ENCODE measurements at regions not wholly inside any gene's neighbourhood (a gene's known extent, or its start where the extent isn't known, plus 50 kb on each side); places are given as distances from the start of the nearest gene placed in this dataset.
A peak's percentile ranks its signal among the peaks of the same experiment; 100 is the strongest.

DNA sequence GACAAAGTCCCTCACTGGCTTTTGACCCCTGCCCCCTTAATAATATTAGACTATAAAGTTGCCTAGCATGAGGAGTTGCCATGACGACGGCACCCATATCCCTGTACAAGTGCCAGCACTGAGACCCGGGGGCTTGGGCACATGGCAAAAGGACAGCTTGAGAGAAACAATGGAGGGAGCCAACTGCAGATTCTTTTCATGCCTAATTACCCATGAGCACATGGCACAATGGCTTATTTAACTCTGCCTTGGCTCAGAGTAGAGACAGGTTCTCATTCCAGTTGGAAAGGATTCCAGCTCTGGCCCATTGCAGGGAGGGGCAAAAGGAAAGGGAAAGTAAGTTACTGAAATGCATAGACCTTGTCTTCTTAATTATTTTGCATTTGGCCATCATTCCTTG, 261.2 kb upstream of the UBASH3B start:
- no peak for DNase-seq

DNA sequence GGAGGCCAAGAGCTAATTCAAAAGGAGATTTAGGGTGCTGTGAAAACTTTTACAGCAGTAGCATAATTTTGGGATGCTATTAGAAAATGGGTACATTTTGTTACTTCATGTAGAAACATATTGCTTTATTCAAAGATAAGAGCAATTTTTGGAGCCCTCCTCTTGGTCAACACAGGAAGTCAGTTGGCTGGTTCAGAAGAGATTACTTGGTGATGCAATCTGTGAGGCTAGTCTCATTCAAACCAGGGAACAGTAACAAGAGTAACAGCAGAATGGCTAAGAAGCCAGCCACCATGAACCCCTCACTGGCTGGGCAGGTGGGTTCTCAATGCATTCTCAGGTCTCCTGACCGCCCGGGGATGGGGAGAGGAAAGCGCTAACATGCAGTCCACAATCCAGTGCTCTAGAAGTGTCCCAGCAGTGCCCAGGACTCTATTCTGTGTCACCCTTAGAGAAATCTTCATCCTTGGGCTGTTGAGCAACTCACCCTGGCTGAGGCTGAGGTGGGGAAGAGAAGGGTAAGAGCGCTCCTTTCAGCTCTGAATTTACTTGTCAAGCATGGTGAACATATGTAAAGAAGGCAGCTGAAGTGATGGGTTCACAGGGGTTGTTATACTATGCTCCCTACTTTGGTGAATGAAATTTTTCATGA, 262.2 kb upstream of the UBASH3B start:
- no peak for DNase-seq

DNA sequence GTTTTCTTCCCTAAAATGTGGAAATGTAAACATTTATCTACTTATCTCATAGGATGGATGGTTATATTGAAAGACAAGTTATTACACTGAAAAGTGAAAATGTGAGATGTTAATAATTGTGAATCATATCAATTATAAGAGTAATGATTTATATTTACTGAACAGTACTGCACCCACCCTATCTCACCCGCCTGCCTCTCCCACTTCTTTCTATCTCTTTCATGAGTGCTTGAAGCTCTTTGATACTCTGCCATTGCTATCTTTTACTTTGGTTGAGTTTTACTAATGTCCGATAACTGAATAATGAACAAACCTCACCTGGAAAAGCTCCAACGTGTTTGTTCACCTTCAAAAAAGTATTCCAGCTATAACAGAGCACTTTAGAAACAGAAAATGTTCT, 263.0 kb upstream of the UBASH3B start:
- no peak for DNase-seq

DNA sequence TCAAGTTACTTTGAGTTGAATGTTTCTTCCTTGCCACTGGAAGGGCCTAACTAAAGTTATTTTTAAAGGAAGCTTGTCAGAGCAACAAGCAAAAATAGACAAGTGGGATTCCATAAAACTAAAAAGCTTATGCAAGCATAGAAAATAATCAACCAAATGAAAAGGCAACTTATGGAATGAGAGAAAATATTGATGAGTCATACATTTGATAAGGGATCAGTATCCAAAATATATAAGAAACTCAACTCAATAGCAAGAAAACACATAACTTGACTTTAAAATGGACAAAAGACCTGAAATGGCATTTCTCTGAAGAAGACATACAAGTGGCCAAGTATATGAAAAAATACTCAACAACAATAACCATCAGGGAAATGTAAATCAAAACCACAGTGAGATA, 264.5 kb upstream of the UBASH3B start:
- DNase-seq, result no peak

DNA sequence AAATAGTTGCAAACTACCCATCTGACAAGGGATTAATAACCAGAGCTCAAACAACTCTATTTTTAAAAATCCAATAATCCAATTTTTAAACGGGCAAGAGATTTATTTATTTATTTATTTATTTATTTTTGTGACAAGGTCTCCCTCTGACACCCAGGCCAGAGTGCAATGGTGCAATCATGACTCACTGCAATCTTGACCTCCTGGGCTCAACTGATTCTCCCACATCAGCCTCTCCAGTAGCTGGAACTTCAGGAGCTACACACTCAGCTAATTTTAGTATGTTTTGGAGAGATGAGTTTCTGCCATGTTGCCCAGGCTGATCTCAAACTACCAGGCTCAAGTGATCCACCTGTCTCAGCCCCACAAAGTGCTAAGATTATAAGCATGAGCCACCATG, 267.2 kb upstream of the BLID start:
- no peak for DNase-seq

DNA sequence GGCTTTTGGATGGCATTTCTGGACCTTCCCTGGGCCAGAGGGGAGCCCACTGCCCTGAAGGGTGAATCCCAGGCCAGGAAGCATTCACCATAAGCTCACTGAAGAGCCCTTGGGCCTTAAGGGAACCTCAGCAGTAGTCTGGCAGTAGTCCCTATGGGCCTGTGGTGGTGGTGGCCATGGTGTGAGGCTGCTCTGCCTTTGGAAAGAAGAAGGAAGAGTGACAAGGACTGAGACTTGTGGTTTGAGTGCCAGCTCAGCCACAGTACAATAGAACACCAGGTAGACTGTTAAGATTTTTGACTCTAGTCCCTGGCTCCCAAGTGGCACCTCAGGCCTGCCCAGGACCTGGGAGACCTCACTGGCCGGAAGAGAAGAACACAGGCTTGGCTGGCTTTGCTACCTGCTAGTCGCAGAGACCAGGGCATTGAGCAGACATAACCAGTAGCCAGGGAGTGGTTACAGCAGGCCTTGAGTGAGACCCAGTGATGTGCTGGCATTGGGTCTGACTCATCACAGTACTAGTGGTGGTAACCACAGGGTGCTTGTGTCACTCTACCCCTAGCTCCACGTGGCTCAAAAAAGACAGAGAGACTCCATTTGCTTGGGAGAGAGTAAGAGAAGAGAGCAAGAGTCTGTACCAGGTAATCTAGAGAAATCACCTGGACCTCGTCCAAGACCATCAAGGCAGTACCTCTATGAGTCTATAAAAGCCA, 259.8 kb upstream of the BLID start:
- DNase-seq, result peak; percentile 53

DNA sequence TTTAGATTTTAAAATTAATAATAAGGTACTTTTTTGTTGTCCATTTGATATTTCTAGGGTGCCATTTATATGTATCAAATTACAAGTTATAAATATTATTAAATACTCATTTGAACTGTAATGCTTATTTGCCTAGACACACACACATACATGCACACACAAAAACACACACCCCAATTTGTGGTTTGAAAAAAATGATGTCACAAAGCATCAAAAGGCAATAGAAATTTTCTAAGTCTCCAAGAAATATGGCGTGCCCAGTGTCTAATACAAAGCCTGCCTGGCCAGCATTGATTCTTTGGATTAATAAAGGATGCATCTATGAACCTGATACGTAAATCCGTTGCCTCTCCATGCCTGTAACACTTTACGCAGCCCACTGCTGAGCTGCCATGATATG, 252.8 kb upstream of the BLID start:
- DNase-seq, result no peak

DNA sequence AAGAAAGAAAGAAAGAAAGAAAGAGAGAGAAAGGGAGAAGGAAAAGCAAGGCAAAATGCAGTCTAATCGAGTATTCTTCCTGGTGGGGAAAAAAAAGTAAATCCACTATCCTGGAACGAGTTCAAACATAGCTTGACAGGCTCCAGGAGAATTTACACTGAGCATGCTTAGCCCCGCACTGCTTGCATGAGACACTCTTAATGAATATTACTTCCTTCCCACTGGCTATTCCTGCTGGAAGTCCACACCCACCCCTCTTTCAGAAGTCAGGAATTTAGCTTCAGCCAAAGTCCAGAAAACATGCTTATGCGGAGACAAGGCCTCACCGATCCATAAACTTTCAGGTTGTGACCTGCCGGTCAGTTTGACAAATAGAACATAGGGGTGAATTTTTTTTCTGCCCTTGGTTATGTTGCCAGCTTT, 251.8 kb upstream of the BLID start:
- peak; percentile 61 for DNase-seq

DNA sequence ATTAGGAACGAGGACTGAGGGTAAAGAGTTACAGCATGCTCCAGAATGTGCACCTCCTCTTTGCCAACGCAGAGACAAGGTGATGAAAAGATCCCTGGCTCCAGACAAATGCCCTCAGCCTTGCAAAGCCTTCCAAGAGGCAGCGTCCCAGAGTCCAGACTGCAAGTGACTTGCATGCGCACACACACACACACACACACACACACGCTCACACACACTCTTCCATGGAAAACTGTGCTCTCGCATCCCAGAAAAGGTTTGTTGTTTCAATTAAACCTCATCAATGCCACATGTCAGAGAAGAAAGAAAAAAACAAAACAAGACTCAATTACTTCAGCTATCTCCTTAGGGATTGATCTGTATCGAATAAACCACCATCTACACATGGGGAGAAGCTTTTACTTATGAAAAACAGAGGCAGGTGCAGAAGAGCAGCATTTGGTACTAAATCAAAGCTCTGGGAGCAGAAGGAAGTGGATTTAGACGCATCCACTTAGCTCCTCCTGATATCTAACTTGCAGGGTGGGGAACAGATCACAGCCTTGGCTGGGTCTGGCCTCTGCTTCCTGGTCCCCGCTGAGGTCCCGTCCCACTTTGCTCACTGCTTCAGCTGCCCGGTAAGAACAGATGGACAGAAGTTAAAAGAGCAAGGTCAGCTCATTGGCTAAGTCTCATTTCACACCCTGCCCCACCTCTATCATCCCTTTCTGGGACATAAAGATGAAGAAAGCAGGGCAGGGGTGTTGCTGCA, 249.8 kb upstream of the BLID start:
- DNase-seq, result peak; percentile 24

DNA sequence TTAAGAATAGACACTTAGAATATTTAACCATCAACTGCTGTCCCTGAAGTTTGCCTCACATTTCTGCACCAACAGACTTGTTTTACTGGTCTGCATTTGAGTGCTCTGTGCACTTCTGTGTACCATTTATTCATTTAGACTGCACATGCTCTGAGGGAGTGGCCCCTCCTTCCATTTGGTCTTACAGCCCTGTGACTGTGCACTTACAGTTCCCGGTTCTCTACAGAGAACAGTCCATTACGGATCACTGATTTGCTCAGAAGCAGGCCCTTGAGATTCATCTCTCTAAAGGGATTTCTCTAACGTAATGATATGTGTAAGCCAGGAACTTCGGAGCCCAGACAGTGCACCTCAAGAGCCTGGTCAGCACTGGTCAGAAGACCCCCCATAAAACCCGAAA, 247.3 kb upstream of the BLID start:
- DNase-seq, result no peak

DNA sequence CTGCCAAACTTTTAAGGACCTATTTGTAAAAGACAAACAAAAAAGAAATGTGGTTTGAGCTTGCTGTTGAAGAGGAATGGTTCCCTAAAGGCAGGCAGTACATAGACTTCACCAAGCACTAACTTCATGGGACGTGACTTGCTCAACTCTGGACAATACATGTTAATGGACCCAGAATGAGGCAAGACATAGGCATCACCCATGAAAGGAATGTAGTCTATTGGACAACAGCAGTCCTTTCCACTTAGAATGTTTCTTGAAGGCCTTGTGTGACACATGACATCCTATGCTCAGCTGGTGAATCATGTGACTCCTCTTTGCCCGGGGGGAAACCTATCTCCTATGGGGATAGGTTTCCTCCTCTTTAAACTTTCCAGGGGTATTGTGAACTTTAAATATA, 246.4 kb upstream of the BLID start:
- DNase-seq, result no peak

DNA sequence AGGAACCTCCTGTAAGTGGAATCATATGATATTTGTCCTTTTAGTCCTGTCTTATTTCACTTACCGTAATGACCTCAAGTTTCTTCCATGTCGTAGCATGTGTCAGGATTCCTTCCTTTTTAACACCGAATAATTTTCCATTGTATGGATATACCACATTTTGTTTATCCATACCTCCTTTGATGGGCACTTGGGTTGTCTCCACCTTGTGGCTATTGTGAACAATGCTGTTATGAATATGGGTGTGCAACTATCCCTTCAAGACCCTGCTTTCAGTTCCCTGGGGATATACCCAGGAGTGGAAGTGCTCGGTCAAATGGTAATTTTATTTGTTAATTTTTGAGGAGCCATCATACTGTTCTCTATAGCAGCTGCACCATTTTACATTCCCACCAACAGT, 244.9 kb upstream of the BLID start:
- no peak for DNase-seq

DNA sequence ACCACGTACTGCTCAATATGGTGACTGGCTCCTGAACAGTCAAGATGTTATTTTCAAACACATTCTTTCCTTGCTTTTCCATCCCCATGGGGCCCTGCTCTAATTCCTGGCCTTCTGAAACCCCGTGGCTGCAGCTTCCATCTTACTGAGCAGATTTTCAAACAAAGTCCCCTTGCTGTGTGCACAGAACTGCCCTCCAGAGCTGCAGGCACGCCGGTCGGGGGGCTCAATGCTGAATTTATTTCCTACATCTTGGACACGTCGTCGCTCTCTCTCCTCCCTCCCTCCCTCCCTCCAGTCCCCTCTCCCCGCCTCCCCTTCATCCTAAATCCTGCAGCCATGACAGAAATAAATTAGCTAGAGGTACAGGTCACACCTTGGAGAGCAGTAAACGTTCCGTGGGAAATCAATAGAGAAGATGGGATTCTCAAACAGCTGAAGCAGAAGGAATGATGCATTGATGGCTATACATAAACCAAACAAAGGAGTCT, 243.1 kb upstream of the BLID start:
- DNase-seq, result no peak

DNA sequence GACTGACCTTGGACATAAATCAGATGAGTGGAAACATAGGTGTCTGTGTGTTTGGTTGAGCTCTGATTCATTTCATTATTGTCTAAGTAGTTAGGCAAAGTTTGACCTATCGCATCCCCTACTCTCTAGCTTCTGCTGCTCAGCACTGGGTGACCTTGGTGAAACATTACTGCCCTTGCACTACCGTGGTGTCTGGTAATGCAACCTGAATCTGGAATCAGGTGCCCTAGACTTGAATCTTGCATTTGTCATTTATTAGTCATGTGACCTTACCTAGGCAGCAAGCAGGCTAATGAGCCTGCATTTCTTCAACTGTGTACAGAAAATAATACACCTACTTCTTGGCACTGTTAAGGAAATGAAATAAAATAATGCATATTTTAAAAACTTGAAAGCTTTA, 242.3 kb upstream of the BLID start:
- no peak for DNase-seq

DNA sequence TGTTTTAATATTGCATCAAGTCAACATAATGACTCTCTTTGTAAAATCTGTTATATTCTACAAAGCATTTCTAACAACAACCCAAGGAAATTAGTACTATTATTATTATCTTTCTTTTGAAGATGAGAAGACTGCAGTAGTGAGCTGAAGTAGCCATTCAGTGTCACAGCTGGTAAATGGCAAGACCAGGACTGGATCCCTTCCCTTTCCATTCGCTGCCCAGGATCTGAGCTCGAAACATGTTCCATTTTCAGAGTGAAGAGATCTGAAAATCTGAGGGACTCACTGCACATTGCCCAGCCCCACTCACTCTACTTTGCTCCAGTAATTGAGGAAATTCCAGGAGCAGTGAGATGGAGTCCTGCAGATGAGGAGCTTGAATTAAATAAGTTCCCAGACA, 240.0 kb upstream of the BLID start:
- DNase-seq, result no peak

DNA sequence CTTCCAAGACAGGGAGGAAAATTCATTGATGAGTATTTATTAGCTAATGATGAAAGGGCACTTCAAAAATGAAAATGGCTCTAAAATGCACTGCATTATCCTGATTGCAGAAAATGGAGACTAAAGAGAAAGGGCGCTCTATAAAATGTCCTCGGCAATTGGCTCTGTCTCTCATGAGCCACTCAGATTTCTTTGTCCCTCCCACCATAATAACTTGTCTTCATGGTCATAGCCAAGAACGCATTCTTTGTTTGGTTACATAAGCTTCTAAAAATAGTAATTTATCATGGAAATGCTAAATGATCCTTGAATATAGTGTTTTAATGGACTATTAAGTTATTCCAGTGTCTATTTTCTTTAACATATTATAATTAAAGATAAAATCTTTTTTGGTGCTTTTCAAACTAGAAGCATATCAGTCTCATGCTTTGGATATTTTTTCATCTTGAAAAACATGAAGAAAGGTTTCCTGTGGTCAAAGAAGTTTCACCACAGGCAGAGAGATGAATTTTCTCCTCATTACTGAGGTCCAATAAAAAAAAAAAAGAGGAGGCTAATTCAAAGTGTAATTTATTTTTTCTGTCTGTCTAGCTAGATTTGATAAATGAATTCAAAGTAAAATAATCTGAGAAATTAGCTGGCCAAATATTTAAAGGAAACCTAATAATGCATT, 238.1 kb upstream of the BLID start:
- DNase-seq, result no peak

DNA sequence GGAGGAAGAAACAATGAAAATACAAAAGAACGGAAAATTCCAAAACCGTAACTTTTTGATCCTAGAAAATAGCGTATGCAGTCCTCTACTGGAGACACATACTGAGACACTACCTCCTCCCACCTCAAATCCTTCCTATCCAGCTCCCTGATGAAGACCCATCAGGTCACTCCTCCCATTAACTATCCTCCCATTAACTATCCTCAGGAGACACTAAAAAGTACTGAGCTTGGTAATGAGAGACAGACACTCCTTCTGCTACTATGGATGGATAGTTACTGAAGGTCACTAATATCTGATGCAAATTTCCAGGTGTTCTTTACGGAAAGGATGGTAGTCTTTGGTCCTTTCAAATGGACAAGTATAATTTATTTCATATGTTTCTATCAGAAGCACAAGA, 237.5 kb upstream of the BLID start:
- DNase-seq, result no peak

DNA sequence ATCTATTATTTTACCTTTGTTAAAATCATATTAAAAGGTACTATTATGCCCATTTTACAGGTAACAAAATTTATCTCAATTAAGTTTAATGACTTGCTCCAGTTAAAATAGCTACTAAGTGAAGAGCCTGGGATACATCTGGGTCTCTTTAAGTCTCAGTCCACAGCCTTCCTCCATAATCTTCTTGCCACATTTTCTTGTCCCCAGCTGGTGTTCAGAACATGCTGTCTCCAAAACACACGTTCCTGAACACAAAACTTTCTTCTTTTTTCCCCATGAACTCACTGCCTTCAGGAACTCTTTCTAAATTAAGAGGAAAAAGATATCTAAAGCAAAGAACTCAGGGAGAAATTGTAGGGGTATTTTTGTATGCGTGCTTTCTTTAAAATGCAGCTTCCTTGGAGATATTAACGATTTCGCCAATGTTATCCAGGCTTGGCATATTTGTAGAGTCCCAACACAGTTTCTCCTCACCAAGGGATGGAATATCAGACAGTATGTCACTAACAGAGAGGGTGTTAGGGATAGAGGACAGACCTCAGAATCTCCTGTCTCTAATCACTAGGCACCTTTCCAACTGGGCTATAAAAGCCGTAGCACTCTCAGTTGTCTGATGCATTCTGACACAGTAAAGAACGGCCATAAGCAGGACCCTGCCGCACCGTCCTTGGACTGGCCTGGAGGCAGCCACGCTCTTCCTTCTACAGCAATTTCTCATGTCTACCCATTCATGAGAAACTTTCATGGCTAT, 232.8 kb upstream of the BLID start:
- no peak for DNase-seq

DNA sequence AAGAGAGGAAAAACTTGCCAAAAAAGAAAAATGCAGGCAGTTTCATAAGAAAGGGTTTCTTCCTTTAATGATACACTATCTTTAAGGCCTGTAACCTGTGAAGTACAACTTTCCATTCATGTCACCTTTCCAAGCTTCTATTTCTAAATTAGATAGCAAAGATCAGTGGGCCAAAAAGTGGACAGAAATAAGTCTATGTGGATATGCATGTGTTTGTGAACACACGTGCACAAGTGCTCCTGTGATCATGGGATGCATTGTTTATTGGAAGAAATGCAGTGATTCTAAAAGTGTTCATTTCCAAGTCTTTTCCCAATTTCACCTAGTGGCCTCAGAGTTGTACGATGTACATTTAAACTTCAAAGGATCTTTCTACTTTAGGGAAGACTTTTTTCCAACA, 230.0 kb upstream of the BLID start:
- DNase-seq, result no peak

DNA sequence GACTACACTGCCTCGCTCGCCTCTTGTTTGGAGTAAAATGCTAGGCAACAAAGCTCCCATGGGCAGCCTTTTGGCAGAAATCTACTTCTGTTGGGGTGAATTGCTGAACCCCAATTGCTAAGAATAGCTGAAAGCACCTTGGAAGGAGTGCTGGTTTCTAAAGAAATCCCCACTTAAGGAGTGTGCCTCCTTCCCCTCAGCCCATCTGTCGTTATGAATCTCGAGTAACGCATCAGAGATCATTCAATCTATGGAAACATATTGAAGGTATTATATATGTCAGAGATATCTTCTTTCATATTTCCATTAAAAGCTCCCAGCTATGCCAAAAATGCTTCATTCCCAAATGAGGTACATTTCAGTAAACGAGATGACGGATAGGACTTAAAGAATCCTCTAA, 229.6 kb upstream of the BLID start:
- peak; percentile 62 for DNase-seq

DNA sequence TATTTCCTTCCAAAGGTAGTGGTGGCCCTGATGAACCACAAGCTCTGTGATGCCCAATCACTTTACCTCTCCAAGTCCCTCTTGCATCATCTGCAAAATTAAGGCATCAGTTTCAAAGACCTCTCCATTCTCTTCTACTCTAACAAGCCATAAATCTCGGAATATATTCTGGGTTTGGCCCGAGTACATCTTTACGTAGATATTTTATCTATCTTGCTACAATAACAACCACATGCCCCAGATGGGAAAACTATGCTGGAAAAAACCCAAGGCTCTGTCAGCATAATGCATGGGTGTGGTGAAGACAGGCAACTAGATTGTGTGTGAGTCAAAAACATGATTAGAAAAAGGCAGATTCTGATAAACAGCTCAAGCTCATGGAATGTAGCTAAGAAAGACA, 228.2 kb upstream of the BLID start:
- DNase-seq, result peak; percentile 100

DNA sequence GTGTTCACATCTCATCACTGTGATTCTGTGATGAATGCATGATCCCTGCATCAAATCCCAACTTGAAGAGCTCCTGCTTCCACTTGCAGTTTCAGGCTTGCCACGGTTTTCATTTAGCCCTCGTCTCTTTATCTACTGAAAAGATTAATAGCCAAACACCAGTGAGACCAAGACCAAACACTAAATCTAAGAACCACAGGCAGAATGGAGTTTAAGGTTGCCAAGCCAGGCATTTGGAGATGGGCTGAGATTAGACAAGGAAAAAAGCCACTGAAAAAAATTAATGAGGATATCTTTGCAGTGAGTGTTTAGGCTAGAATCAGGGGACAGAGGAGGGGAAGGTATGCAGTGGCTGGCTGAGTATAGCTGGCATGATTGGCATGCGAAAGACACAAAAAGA, 227.2 kb upstream of the BLID start:
- DNase-seq, result peak; percentile 89

Data from fibroblast of skin of right quadriceps (primary cell).